GM12892 (cell line): ENCODE measurements at regions not wholly inside any gene's neighbourhood (a gene's known extent, or its start where the extent isn't known, plus 50 kb on each side); places are given as distances from the start of the nearest gene placed in this dataset.

Source experiments
- POLR2A ChIP-seq: IDR thresholded peaks from 2 replicates; pipeline ENCODE4 v1.6.1; 2011; ENCODE audit warnings: low read depth, low read length, control low read depth
- POLR2AphosphoS5 ChIP-seq: IDR thresholded peaks from 2 replicates; pipeline ENCODE4 v1.6.1; 2011; ENCODE audit warnings: low read depth, low read length, control low read depth

DNA sequence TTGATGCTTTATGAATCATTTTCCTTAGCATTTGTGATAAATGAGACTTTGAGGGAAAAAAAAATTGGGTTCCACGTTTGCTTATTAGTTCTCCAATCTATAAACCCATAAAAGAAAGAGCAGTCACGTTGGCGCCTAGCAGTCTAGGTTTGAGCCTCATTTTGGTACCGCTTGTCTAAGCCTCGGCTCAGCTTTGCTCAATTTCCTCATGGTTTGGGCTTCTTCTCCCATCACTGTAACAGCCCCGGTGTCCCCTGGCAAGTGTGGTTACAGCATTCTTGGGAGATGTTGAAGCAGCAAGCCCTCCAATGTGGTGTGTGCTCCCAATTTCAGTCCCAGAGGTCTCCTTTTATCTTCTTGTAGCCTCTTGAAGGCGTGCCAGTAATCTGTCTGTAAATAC, 578.4 kb downstream of the CDK5RAP2 start:
- TF ChIP-seq POLR2AphosphoS5, result no peak
- no peak for TF ChIP-seq POLR2A
